PFSK-1 (cell line): ENCODE measurements at regions not wholly inside any gene's neighbourhood (a gene's known extent, or its start where the extent isn't known, plus 50 kb on each side); places are given as distances from the start of the nearest gene placed in this dataset.

Source experiments
- FOXP2 ChIP-seq: optimal IDR thresholded peaks from 2 replicates; pipeline ENCODE3; 2011; ENCODE audit warnings: borderline replicate concordance, control low read depth, inconsistent platforms; ENCODE audit not compliant: insufficient read depth; ENCODE audit errors: extremely low read length, extremely low read depth
- POLR2AphosphoS5 ChIP-seq: IDR thresholded peaks from 2 replicates; pipeline ENCODE4 v1.6.1; 2012; ENCODE audit warnings: low read depth, mild to moderate bottlenecking, control low read depth, low read length, moderate library complexity
- REST ChIP-seq, 2 experiments: IDR thresholded peaks; 2 replicates each; pipeline versions ENCODE4 v1.6.1 to v1.8.0; 2011 to 2012; ENCODE audit warnings: low read depth in 2 of 2, low read length in 2 of 2, control low read depth in 1 of 2, inconsistent platforms in 1 of 2, mild to moderate bottlenecking in 1 of 2, moderate library complexity in 1 of 2; ENCODE audit not compliant: insufficient read depth in 1 of 2
- SIN3A ChIP-seq: IDR thresholded peaks from 2 replicates; pipeline ENCODE4 v1.6.1; 2012; ENCODE audit warnings: mild to moderate bottlenecking, low read length, moderate library complexity, borderline replicate concordance; ENCODE audit not compliant: insufficient read depth
- TAF1 ChIP-seq: IDR thresholded peaks from 2 replicates; pipeline ENCODE4 v1.6.1; 2012; ENCODE audit warnings: low read length, control low read depth, borderline replicate concordance; ENCODE audit not compliant: insufficient read depth

GRCh38 chrX:10847333-10847732, 226.9 kb upstream of the MID1 start:
- no peak for TF ChIP-seq SIN3A
- TF ChIP-seq TAF1: no peak
- TF ChIP-seq REST (IDR thresholded peaks at IDR 0.05; ENCODE audit: insufficient read depth in 1 of 2, low read depth in 2 of 2, low read length in 2 of 2): no peak
- no peak for TF ChIP-seq FOXP2
- no peak for TF ChIP-seq POLR2AphosphoS5

DNA sequence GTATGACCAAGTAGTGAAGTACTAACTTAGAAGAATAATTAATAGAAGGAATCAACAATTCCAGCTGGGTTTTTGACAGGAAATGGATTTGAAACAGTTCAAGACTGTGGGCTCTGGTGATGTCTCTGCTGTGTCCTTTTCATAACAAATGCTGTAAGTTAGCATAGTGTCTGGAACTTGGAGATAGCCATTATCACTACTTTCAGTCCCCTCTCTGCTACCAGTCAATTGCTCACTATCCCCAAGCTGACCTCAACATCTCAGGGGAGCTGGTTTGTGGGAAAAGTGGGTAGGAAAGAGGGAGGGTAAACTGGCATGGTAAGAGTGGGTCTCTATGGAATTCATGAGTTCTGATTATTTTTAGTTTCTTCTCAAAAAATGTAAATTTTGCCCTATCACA, 231.4 kb upstream of the MID1 start:
- TF ChIP-seq FOXP2: no peak
- TF ChIP-seq SIN3A: no peak

DNA sequence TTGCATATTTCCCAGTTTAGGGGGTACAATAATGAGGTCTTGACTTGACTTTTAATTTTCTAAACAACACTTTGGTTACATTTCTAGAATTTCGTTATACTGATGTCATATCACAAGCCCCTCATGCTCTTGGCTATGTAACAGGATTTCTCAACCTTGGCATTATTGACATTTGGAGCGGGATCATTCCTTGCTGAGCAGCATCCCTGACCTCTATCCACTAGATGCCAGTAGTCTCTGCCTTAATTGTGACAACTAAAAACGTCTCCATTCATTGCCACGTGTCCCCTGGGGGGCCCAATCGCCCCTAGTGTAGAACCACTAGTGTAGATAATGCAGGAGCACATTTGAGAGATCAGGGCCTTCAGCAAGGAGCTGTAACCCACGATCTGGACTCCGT, 234.2 kb upstream of the MID1 start:
- no peak for TF ChIP-seq FOXP2
- TF ChIP-seq SIN3A: no peak
- no peak for TF ChIP-seq POLR2AphosphoS5
- TF ChIP-seq TAF1: no peak
- TF ChIP-seq REST (IDR thresholded peaks at IDR 0.05; ENCODE audit: insufficient read depth in 1 of 2, low read depth in 2 of 2, low read length in 2 of 2): no peak

DNA sequence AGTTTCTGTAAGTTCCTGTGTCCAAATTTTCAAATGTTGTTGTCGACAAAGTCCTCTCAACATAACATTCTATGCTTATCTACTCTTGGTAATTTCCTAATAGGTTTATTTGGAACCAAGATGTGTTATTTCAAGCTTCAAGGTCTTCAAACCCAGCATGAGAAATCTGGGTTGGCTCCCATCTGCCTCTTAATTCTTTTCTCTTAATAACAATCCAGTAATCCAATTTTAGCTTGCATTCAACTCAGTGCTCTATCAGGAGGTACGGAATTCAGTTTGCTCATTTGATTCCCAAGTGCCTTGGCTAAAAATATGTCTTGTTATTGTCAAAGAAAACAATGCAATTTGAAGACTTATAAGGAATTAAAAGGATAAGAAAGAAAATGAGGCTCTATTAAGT, 235.5 kb upstream of the MID1 start:
- no peak for TF ChIP-seq POLR2AphosphoS5

DNA sequence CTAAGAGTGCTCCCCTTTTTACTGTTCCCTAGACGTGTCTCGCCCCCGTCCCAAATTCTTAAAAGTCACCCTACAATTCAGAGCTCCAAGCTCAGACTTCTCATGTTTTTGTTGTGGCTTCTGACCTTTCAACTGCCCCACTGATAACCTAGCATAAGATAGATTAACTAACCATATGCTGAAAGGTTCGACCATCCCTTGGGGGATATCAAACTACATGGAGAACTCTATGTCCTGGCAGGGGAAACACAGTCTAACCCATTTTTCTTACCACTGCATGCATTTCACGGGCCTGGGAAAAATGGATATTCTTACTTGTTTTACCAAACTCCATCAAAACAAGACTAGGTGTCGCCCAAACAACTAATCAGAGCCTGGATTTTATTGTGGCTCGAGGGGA, 236.4 kb upstream of the MID1 start:
- TF ChIP-seq TAF1 (no peak), POLR2AphosphoS5 (no peak), FOXP2 (no peak), SIN3A (no peak), REST (IDR thresholded peaks at IDR 0.05; ENCODE audit: insufficient read depth in 1 of 2, low read depth in 2 of 2, low read length in 2 of 2) (no peak)

DNA sequence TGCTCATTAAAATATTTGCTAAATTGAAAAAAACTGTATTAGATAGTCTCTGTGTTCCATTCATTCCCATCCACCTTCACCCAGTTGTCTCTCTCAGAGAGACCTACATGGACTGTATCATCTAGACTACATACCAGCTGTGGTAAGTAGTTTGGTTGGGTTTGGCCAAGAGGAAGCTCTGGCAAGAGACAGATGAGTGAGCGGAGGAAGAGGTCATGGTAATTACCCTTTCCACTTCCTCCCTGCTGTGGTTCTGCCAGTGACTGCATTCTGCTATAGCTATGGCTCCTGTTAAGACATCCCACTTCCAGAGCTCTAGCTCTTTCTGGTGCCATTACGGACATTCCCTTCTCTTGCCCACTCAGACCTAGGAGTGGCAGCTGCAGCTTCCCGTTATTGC, 239.0 kb upstream of the MID1 start:
- no peak for TF ChIP-seq TAF1
- no peak for TF ChIP-seq FOXP2
- TF ChIP-seq SIN3A: no peak
- no peak for TF ChIP-seq POLR2AphosphoS5
- TF ChIP-seq REST (IDR thresholded peaks at IDR 0.05; ENCODE audit: insufficient read depth in 1 of 2, low read depth in 2 of 2, low read length in 2 of 2): no peak
